ENCODE measurements at regions not wholly inside any gene's neighbourhood (a gene's known extent, or its start where the extent isn't known, plus 50 kb on each side); places are given as distances from the start of the nearest gene placed in this dataset.
A peak's percentile ranks its signal among the peaks of the same experiment; 100 is the strongest.

GRCh38 chr6:44772838-44773237, 385.3 kb downstream of the CDC5L start:
- no peaks in the 10 kb centered on the region for H3K4me1 ChIP-seq (ENCODE audit: insufficient read depth, low read length)
- ChIA-PET POLR2A (no interaction called here), CTCF (no interaction called here)
- peaks cover 2 to 9% (median 3%) of the 10 kb centered on the region in 3 donors for H3K4me1 Mint-ChIP-seq
- H3K36me3 ChIP-seq (ENCODE audit: insufficient read depth, low read length): no peaks in the 10 kb centered on the region
- no peak overlapping the region for H3K4me3 Mint-ChIP-seq
- H3K36me3 Mint-ChIP-seq: peaks cover 0 to 16% (median 2%) of the 10 kb centered on the region in 3 donors
- DNase-seq: no peak
- H3K9me3 Mint-ChIP-seq: peaks cover 0 to 2% (median 0%) of the 10 kb centered on the region in 5 donors
- no peak overlapping the region for H3K27ac Mint-ChIP-seq
- no peak overlapping the region for H3K4me3 ChIP-seq (ENCODE audit: low read length)
- no peak overlapping the region for H3K27ac ChIP-seq (ENCODE audit: low read depth, low read length)
- H3K9me3 ChIP-seq (ENCODE audit: low read length): no peaks in the 10 kb centered on the region
- peaks cover 0 to 3% of the 10 kb centered on the region in 2 donors for H3K27me3 Mint-ChIP-seq
- H3K27me3 ChIP-seq (ENCODE audit: insufficient read depth, low read length, poor library complexity, severe bottlenecking): no peaks in the 10 kb centered on the region

DNA sequence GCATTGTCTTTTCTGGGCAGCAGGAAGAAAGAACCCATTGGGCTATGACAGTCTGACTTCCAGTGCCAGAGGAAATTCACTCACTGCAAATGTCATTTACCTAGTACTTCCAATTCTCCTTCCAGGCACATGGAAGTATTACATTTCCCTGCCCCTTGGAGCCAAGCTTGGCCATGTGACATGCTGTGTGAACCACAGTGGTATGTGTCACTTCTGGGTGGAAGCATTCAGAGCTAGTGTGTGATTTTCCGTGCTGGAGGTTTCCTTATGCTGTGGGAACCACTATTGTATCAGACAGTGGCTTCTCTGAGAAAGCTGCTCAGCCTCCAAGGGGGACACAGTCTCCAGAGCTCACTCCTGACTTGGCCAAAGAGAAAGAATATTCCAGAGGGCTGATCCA, 387.6 kb downstream of the CDC5L start:
- Histone ChIP-seq H3K4me1 (ENCODE audit: insufficient read depth, low read length) (no peaks in the 10 kb centered on the region), H3K36me3 (ENCODE audit: insufficient read depth, low read length) (no peaks in the 10 kb centered on the region), H3K9me3 (ENCODE audit: low read length) (no peaks in the 10 kb centered on the region), H3K27me3 (ENCODE audit: insufficient read depth, low read length, poor library complexity, severe bottlenecking) (no peaks in the 10 kb centered on the region), H3K4me3 (ENCODE audit: low read length) (no peak overlapping the region), H3K27ac (ENCODE audit: low read depth, low read length) (no peak overlapping the region)
- CTCF ChIA-PET: no interaction called here
- peaks cover 0 to 9% (median 0%) of the 10 kb centered on the region in 3 donors for H3K36me3 Mint-ChIP-seq
- H3K4me3 Mint-ChIP-seq: no peak overlapping the region
- H3K27ac Mint-ChIP-seq: peak overlapping the region in 1 of 8 donors; percentile 4
- H3K4me1 Mint-ChIP-seq: peaks cover 2 to 5% (median 3%) of the 10 kb centered on the region in 3 donors
- no peaks in the 10 kb centered on the region for H3K9me3 Mint-ChIP-seq
- H3K27me3 Mint-ChIP-seq: peaks cover 0 to 1% of the 10 kb centered on the region in 2 donors
- POLR2A ChIA-PET: no interaction called here
- no peak for DNase-seq

GRCh38 chr6:44776344-44776743, 388.8 kb downstream of the CDC5L start:
- POLR2A ChIA-PET: no interaction called here
- DNase-seq: no peak

GRCh38 chr6:44778513-44778912, 391.0 kb downstream of the CDC5L start:
- H3K4me3 ChIP-seq (ENCODE audit: low read length): no peak overlapping the region
- H3K4me3 Mint-ChIP-seq: no peak overlapping the region
- no peaks in the 10 kb centered on the region for H3K36me3 ChIP-seq (ENCODE audit: insufficient read depth, low read length)
- H3K27me3 ChIP-seq (ENCODE audit: insufficient read depth, low read length, poor library complexity, severe bottlenecking): no peaks in the 10 kb centered on the region
- no peak overlapping the region for H3K27ac Mint-ChIP-seq
- no peaks in the 10 kb centered on the region for H3K9me3 ChIP-seq (ENCODE audit: low read length)
- no peak for DNase-seq
- CTCF ChIA-PET: no interaction called here
- POLR2A ChIA-PET: no interaction called here
- no peaks in the 10 kb centered on the region for H3K9me3 Mint-ChIP-seq
- H3K4me1 Mint-ChIP-seq: peaks cover 0 to 3% (median 2%) of the 10 kb centered on the region in 3 donors
- H3K27me3 Mint-ChIP-seq: no peaks in the 10 kb centered on the region
- peaks cover 0 to 9% (median 0%) of the 10 kb centered on the region in 3 donors for H3K36me3 Mint-ChIP-seq
- no peaks in the 10 kb centered on the region for H3K4me1 ChIP-seq (ENCODE audit: insufficient read depth, low read length)
- no peak overlapping the region for H3K27ac ChIP-seq (ENCODE audit: low read depth, low read length)

More at GRCh38 chr6:44776344-44776743, 388.8 kb downstream of the CDC5L start:
- Mint-ChIP-seq H3K27me3 (peaks cover 0 to 1% of the 10 kb centered on the region in 2 donors), H3K4me1 (no peaks in the 10 kb centered on the region), H3K27ac (peak overlapping the region in 1 of 8 donors; percentile 24), H3K9me3 (no peaks in the 10 kb centered on the region), H3K36me3 (peaks cover 0 to 7% (median 0%) of the 10 kb centered on the region in 3 donors), H3K4me3 (no peak overlapping the region)
- H3K36me3 ChIP-seq (ENCODE audit: insufficient read depth, low read length): no peaks in the 10 kb centered on the region
- no peaks in the 10 kb centered on the region for H3K27me3 ChIP-seq (ENCODE audit: insufficient read depth, low read length, poor library complexity, severe bottlenecking)
- no peak overlapping the region for H3K4me3 ChIP-seq (ENCODE audit: low read length)
- CTCF ChIA-PET: no interaction called here
- H3K4me1 ChIP-seq (ENCODE audit: insufficient read depth, low read length): no peaks in the 10 kb centered on the region
- H3K9me3 ChIP-seq (ENCODE audit: low read length): no peaks in the 10 kb centered on the region
- no peak overlapping the region for H3K27ac ChIP-seq (ENCODE audit: low read depth, low read length)
